K562 (cell line): ENCODE measurements at regions not wholly inside any gene's neighbourhood (a gene's known extent, or its start where the extent isn't known, plus 50 kb on each side); places are given as distances from the start of the nearest gene placed in this dataset.

Source experiments
- ATAC-seq: fragments of 200-7000 bp; cut with Tn5 transposase; 3 replicates; pipeline ENCODE4 v1.9.1; 2020; ENCODE audit warnings: moderate library complexity
- BruUV-seq: library from RNA; stranded (reverse); fragments of 400-500 nt; replicated peaks from 2 replicates; lab custom pipeline; 2021; lab: Mats Ljungman, UMichigan
- CTCF ChIA-PET: fragments of 300-600 bp; formaldehyde crosslinking; extraction: SDS; loops from one replicate; lab custom pipeline; 2021; ENCODE audit warnings: low intra/inter-chr PET ratio; lab: Yijun Ruan, JAX
- POLR2A ChIA-PET: fragments of 300-600, 350-650 bp; sonication (Branson Sonifier 250); formaldehyde crosslinking; extraction: SDS; loops from one replicate; lab custom pipeline; 2021; ENCODE audit warnings: antibody characterized with exemption, inconsistent platforms; lab: Yijun Ruan, JAX
- DNase-seq, 4 experiments: peaks; one replicate each; pipeline versions ENCODE4 v3.0.0 to v3.0.0-alpha.2; 2011 to 2018; ENCODE audit warnings: low spot score in 3 of 4, mixed read lengths in 3 of 4; ENCODE audit errors: extremely low read depth in 1 of 4
- FAIRE-seq: peaks from 2 replicates; lab custom pipeline; 2011; peaks lifted over from hg19 to GRCh38; lab: Jason Lieb, UNC
- H2AFZ ChIP-seq: 2 replicates; pipeline ENCODE4 v1.6.0; 2011; ENCODE audit warnings: low read depth, low read length, control low read depth, inconsistent platforms
- H3K27ac ChIP-seq: fragments of 200-600 bp; 3 replicates; pipeline ENCODE4 v1.8.0; 2011; ENCODE audit warnings: low read depth, mild to moderate bottlenecking, control low read depth, inconsistent platforms, low read length, moderate library complexity, mixed read lengths; ENCODE audit errors: extremely low read depth
- H3K27me3 ChIP-seq, 2 experiments: fragments of 300-600 bp in 1 of 2; 2 replicates in 1 of 2; 3 replicates in 1 of 2; pipeline versions ENCODE4 v1.6.0 to v1.8.0; 2011; ENCODE audit warnings: inconsistent platforms in 2 of 2, low read length in 2 of 2, mild to moderate bottlenecking in 1 of 2, mixed read lengths in 1 of 2, moderate library complexity in 1 of 2; ENCODE audit not compliant: control insufficient read depth in 2 of 2, insufficient read depth in 2 of 2
- H3K36me3 ChIP-seq: fragments of 300-600 bp; 3 replicates; pipeline ENCODE4 v1.8.0; 2011; ENCODE audit warnings: mild to moderate bottlenecking, low read length, inconsistent platforms; ENCODE audit not compliant: control insufficient read depth, insufficient read depth
- H3K4me1 ChIP-seq, 2 experiments: fragments of 200-600 bp in 1 of 2; replicated peaks in 1 of 2; 2 replicates in 1 of 2; 3 replicates in 1 of 2; pipeline versions ENCODE4 v1.5.1 to v1.8.0; 2011; ENCODE audit warnings: inconsistent platforms in 2 of 2, low read length in 2 of 2, mild to moderate bottlenecking in 1 of 2, mixed read lengths in 1 of 2, moderate library complexity in 1 of 2; ENCODE audit not compliant: control insufficient read depth in 2 of 2, insufficient read depth in 2 of 2
- H3K4me2 ChIP-seq: 2 replicates; pipeline ENCODE4 v1.6.1; 2011; ENCODE audit warnings: low read length, control low read depth, inconsistent platforms, mixed read lengths; ENCODE audit not compliant: insufficient read depth
- H3K4me3 ChIP-seq: fragments of 200-600 bp; sonication (generic), shearing (Covaris generic); 2 replicates; pipeline ENCODE4 v1.5.1; 2016; ENCODE audit warnings: control low read depth, inconsistent platforms
- H3K79me2 ChIP-seq: fragments of 200-600 bp; 3 replicates; pipeline ENCODE4 v1.8.0; 2011; ENCODE audit warnings: low read length, inconsistent platforms; ENCODE audit not compliant: control insufficient read depth, insufficient read depth
- H3K9ac ChIP-seq, 2 experiments: 2 replicates each; pipeline versions ENCODE4 v1.6.0 to v1.6.1; 2011; ENCODE audit warnings: low read depth in 2 of 2, low read length in 2 of 2, control low read depth in 1 of 2, inconsistent platforms in 1 of 2, mild to moderate bottlenecking in 1 of 2, mixed read lengths in 1 of 2; ENCODE audit not compliant: insufficient read depth in 1 of 2
- H3K9me1 ChIP-seq: one replicate; pipeline ENCODE4 v1.6.0; 2011; ENCODE audit warnings: inconsistent platforms, mild to moderate bottlenecking, low read length, moderate library complexity; ENCODE audit not compliant: control insufficient read depth, insufficient read depth
- H3K9me3 ChIP-seq: replicated peaks from 2 replicates; pipeline ENCODE4 v1.5.1; 2011; ENCODE audit warnings: low read depth, low read length, inconsistent platforms; ENCODE audit not compliant: control insufficient read depth, insufficient read depth
- H4K20me1 ChIP-seq: replicated peaks from 2 replicates; pipeline ENCODE4 v1.6.1; 2011; ENCODE audit warnings: low read length, inconsistent platforms, mixed read lengths; ENCODE audit not compliant: control insufficient read depth, insufficient read depth
- ARID2 ChIP-seq: fragments of 450-650 bp; IDR thresholded peaks from 2 replicates; pipeline ENCODE4 v1.6.1; 2017; ENCODE audit warnings: antibody characterized with exemption, mild to moderate bottlenecking
- CTBP1 ChIP-seq: fragments of 450-650 bp; IDR thresholded peaks from 2 replicates; pipeline ENCODE4 v1.6.1; 2016; ENCODE audit warnings: borderline replicate concordance
- DEAF1 ChIP-seq: fragments of 450-650 bp; formaldehyde crosslinking; IDR thresholded peaks from 2 replicates; pipeline ENCODE4 v1.4.0; 2020; ENCODE audit warnings: mild to moderate bottlenecking, moderate library complexity
- JUND ChIP-seq, 2 experiments: IDR thresholded peaks; 2 replicates in 1 of 2; 3 replicates in 1 of 2; pipeline ENCODE4 v1.6.1; 2011; ENCODE audit warnings: borderline replicate concordance in 2 of 2, low read depth in 2 of 2, low read length in 2 of 2, improper control_type of control experiment in 1 of 2, missing biosample characterization in 1 of 2, missing genetic modification characterization in 1 of 2, missing genetic modification reagents in 1 of 2
- MEIS2 ChIP-seq: fragments of 450-650 bp; IDR thresholded peaks from 2 replicates; pipeline ENCODE4 v1.6.1; 2014; ENCODE audit warnings: mild to moderate bottlenecking; ENCODE audit not compliant: partially characterized antibody
- MTA3 ChIP-seq: fragments of 450-650 bp; formaldehyde crosslinking; IDR thresholded peaks from 2 replicates; pipeline ENCODE4 v1.6.1; 2017; ENCODE audit warnings: mild to moderate bottlenecking, borderline replicate concordance
- MYNN ChIP-seq, 2 experiments: sonication (generic); formaldehyde crosslinking in 1 of 2; IDR thresholded peaks; 2 replicates each; pipeline versions ENCODE4 v1.5.0 to v1.6.1; 2016 to 2020; ENCODE audit warnings: antibody characterized with exemption in 1 of 2, missing genetic modification reagents in 1 of 2
- RCOR1 ChIP-seq, 2 experiments: IDR thresholded peaks; 2 replicates each; pipeline ENCODE4 v1.6.1; 2012; ENCODE audit warnings: low read depth in 2 of 2, low read length in 2 of 2, borderline replicate concordance in 1 of 2, improper control_type of control experiment in 1 of 2
- SMC3 ChIP-seq: conservative IDR thresholded peaks from 2 replicates; pipeline ENCODE4 v1.6.1; 2011; ENCODE audit warnings: low read depth, low read length, improper control_type of control experiment; ENCODE audit not compliant: insufficient read depth
- XRCC3 ChIP-seq: fragments of 450-650 bp; IDR thresholded peaks from 2 replicates; pipeline ENCODE4 v1.6.1; 2017; ENCODE audit warnings: mild to moderate bottlenecking, moderate library complexity
- ZNF551 ChIP-seq: fragments of 250-450 bp; sonication (Bioruptor Pico); IDR thresholded peaks from 2 replicates; pipeline ENCODE4 v1.5.0; 2021; ENCODE audit warnings: mild to moderate bottlenecking, moderate library complexity
- ZNF695 ChIP-seq: fragments of 450-650 bp; formaldehyde crosslinking; IDR thresholded peaks from 2 replicates; pipeline ENCODE4 v1.4.0; 2020; ENCODE audit warnings: mild to moderate bottlenecking, moderate library complexity
- WGBS: fragments of 100-300 bp; shearing (Covaris generic); methylation state at CpG from one replicate; pipeline ENCODE4 v1.1.6; 2016; ENCODE audit warnings: low coverage, mixed read lengths; ENCODE audit not compliant: insufficient coverage; ENCODE audit errors: missing lambda C conversion rate; 5-methylcytosine and 5-hydroxymethylcytosine counted together
- in situ Hi-C: fragments of 300-500 bp; cut with MboI; formaldehyde crosslinking; loops from 4 replicates; pipeline ENCODE4 v1.15.0; 2018; ENCODE audit warnings: inconsistent platforms, mixed read lengths
- intact Hi-C: fragments of 100-400 bp; cut with micrococcal nuclease; formaldehyde crosslinking; loops from 2 replicates; pipeline ENCODE4 v1.14.2; 2022
- TF ChIP-seq, protein P1 (sequence below), 3 experiments: IDR thresholded peaks in 2 of 3; conservative IDR thresholded peaks in 1 of 3; 2 replicates each; pipeline ENCODE4 v1.5.1; 2011 to 2012; ENCODE audit warnings: low read length in 3 of 3, mild to moderate bottlenecking in 3 of 3, control low read depth in 2 of 3, improper control_type of control experiment in 1 of 3, inconsistent platforms in 1 of 3, low read depth in 1 of 3, mixed read lengths in 1 of 3, moderate library complexity in 1 of 3; ENCODE audit not compliant: insufficient read depth in 2 of 3
- TF ChIP-seq, protein P2 (sequence below): fragments of 250-450 bp; sonication (Bioruptor Pico); IDR thresholded peaks from 2 replicates; pipeline ENCODE4 v1.8.0; 2021; ENCODE audit warnings: moderate library complexity, mild to moderate bottlenecking, inconsistent platforms

DNA sequence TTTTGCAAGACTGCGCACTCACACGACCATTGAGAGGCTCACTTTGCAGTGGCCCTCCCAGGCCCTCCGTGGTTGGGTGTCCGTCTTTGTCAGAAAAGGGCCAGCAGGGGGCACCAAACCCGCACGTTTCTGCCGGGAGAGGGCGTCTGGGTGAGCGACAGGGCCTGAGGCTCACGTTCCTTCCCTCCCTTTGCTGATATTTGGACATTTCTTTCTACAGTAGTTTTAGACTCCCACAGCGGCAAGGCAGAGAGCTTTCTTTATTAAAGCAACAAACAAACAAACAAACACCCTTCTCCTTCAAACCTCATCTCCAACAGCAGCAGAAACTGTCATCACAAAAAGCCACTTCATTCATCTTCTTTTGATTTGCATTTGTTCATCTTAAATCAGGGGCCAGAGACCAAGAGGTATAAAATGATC, 79.2 kb upstream of the WDR26 start:
- H4K20me1 ChIP-seq: no peaks in the 10 kb centered on the region
- no peak overlapping the region for H3K27ac ChIP-seq
- FAIRE-seq (peak; percentile 90), ATAC-seq (peak; percentile 95), DNase-seq (peak; percentile 90 to 94 (median 92))
- H3K4me3 ChIP-seq: no peak overlapping the region
- H3K79me2 ChIP-seq: no peaks in the 10 kb centered on the region
- H2AFZ ChIP-seq: peak overlapping the region; percentile 75
- intact Hi-C loops: loop anchor here (1.0 to 10.0 kb wide), 4 partner anchors 128 to 409 kb away; no protein-coding TSS in a partner anchor
- in situ Hi-C loops: loop anchor here (5.0 kb wide), 2 partner anchors 129 to 339 kb away; no protein-coding TSS in a partner anchor
- no TSS peak for BruUV-seq
- H3K4me2 ChIP-seq: no peak overlapping the region; the same call in 1 of the 2 replicates
- H3K9ac ChIP-seq: no peak overlapping the region
- H3K36me3 ChIP-seq: no peaks in the 10 kb centered on the region
- WGBS: 1% methylated on average over 11 of the region's 11 CpGs
- H3K9me3 ChIP-seq: no peaks in the 10 kb centered on the region
- ChIA-PET POLR2A (no interaction called here), CTCF (interaction anchor here (0.6 to 2.3 kb wide), 8 partner anchors 26 to 409 kb away, joined by 3 to 16 read pairs (median 4); no protein-coding TSS in a partner anchor)
- peaks cover 18 to 25% of the 10 kb centered on the region in 2 experiments for H3K4me1 ChIP-seq
- no peaks in the 10 kb centered on the region for H3K9me1 ChIP-seq
- H3K27me3 ChIP-seq: peaks cover 0 to 5% of the 10 kb centered on the region in 2 experiments; a peak in 1 of 5 replicates
- TF ChIP-seq RCOR1 (IDR thresholded peaks at IDR 0.05; ENCODE audit: borderline replicate concordance in 1 of 2, low read depth in 2 of 2, low read length in 2 of 2) (peak in 1 of 2 experiments; percentile 65; a peak in 1 of 4 replicates), JUND (IDR thresholded peaks at IDR 0.05; ENCODE audit: borderline replicate concordance, low read depth, low read length) (peak; percentile 44; the same call in 1 of the 2 replicates), JUND (tag; IDR thresholded peaks at IDR 0.05; ENCODE audit: borderline replicate concordance, low read depth, low read length) (no peak; the same call in 2 of the 3 replicates), XRCC3 (no peak), ZNF551 (CRISPR knock-in tag) (no peak), MTA3 (0 out of 2 replicates have a peak, but pooled peaks have one; percentile 23), MYNN (IDR thresholded peaks at IDR 0.05) (0 out of 2 replicates have a peak, but pooled peaks have one; percentile 30), MYNN (CRISPR knock-in tag; IDR thresholded peaks at IDR 0.05) (no peak), CTBP1 (peak; percentile 64; the same call in 1 of the 2 replicates), SMC3 (peak; percentile 90), DEAF1 (CRISPR knock-in tag) (peak; percentile 95), ARID2 (peak; percentile 67; the same call in 1 of the 2 replicates), MEIS2 (peak; percentile 61), ZNF695 (CRISPR knock-in tag) (no peak)
- TF ChIP-seq, protein P1, sequence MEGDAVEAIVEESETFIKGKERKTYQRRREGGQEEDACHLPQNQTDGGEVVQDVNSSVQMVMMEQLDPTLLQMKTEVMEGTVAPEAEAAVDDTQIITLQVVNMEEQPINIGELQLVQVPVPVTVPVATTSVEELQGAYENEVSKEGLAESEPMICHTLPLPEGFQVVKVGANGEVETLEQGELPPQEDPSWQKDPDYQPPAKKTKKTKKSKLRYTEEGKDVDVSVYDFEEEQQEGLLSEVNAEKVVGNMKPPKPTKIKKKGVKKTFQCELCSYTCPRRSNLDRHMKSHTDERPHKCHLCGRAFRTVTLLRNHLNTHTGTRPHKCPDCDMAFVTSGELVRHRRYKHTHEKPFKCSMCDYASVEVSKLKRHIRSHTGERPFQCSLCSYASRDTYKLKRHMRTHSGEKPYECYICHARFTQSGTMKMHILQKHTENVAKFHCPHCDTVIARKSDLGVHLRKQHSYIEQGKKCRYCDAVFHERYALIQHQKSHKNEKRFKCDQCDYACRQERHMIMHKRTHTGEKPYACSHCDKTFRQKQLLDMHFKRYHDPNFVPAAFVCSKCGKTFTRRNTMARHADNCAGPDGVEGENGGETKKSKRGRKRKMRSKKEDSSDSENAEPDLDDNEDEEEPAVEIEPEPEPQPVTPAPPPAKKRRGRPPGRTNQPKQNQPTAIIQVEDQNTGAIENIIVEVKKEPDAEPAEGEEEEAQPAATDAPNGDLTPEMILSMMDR (IDR thresholded peaks at IDR 0.05 in 2 of 3, conservative IDR thresholded peaks at IDR 0.05 in 1 of 3; ENCODE audit: insufficient read depth in 2 of 3, low read depth in 1 of 3, low read length in 3 of 3): peak; percentile 99
- TF ChIP-seq, protein P2, sequence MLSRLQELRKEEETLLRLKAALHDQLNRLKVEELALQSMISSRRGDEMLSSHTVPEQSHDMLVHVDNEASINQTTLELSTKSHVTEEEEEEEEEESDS (CRISPR knock-in tag): no peak
